Esophagus squamous epithelium (tissue), 5 donors: ENCODE measurements at regions not wholly inside any gene's neighbourhood (a gene's known extent, or its start where the extent isn't known, plus 50 kb on each side); places are given as distances from the start of the nearest gene placed in this dataset.

Source experiments
- DNase-seq: peaks from one replicate; lab custom pipeline; 2025; lab: John Stamatoyannopoulos, UW
- H3K27ac ChIP-seq, 4 donors: fragments of 200-600 bp; sonication (generic); one replicate each; pipeline ENCODE4 v1.5.1; 2016 to 2019; ENCODE audit warnings: mild to moderate bottlenecking in 1 of 4
- H3K27me3 ChIP-seq, 4 donors: fragments of 200-600 bp; sonication (generic); 1 replicate in 3 of 4; 2 replicates in 1 of 4; pipeline versions ENCODE4 v1.5.1 to v1.6.0; 2017 to 2021; ENCODE audit warnings: antibody characterized with exemption in 1 of 4
- H3K36me3 ChIP-seq, 3 donors: fragments of 200-600 bp; sonication (generic); one replicate each; pipeline ENCODE4 v1.5.1; 2016 to 2019
- H3K4me1 ChIP-seq, 3 donors: fragments of 200-600 bp; sonication (generic); one replicate each; pipeline ENCODE4 v1.5.1; 2017 to 2019
- H3K4me3 ChIP-seq, 4 donors: fragments of 200-600 bp; sonication (generic); 1 replicate in 3 of 4; 2 replicates in 1 of 4; pipeline ENCODE4 v1.5.1; 2016 to 2019; ENCODE audit warnings: mild to moderate bottlenecking in 2 of 4, moderate library complexity in 1 of 4
- H3K9me3 ChIP-seq, 3 donors: fragments of 200-600 bp; sonication (generic); one replicate each; pipeline ENCODE4 v1.5.1; 2016 to 2019
- CTCF ChIP-seq, 6 experiments: fragments of 450-650 bp in 4 of 6; fragments of 200-600 bp in 2 of 6; sonication (generic) in 2 of 6; IDR thresholded peaks; one replicate each; pipeline ENCODE4 v1.5.1; 2016 to 2019; ENCODE audit warnings: antibody characterized with exemption in 6 of 6, mild to moderate bottlenecking in 4 of 6, moderate library complexity in 4 of 6
- POLR2A ChIP-seq, 4 donors: fragments of 450-650 bp; IDR thresholded peaks; one replicate each; pipeline ENCODE4 v1.6.1; 2017; ENCODE audit warnings: antibody characterized with exemption in 4 of 4, mild to moderate bottlenecking in 4 of 4, moderate library complexity in 3 of 4
- WGBS, 2 donors: methylation state at CpG; one replicate each; pipeline ENCODE4 v1.1.5; 2018; 5-methylcytosine and 5-hydroxymethylcytosine counted together
- intact Hi-C: fragments of 100-400 bp; cut with DNase I; formaldehyde crosslinking; loops from one replicate; pipeline ENCODE4 v1.15.0; 2022
- donor health status: DM: yes; HTN: yes; CAD: no.

- Histone ChIP-seq H3K36me3 (no peaks in the 10 kb centered on the region), H3K9me3 (no peaks in the 10 kb centered on the region), H3K4me3 (no peak overlapping the region), H3K27ac (no peak overlapping the region), H3K27me3 (no peaks in the 10 kb centered on the region), H3K4me1 (no peaks in the 10 kb centered on the region)
- WGBS, 2 donors: 65 to 70% methylated on average over 2 of the region's 2 CpGs
- TF ChIP-seq POLR2A (IDR thresholded peaks at IDR 0.05) (no peak), CTCF (IDR thresholded peaks at IDR 0.05) (no peak)
- DNase-seq: no peak
- intact Hi-C loops: no loop called here
These were observed 779.3 kb upstream of the WWC1 start for GRCh38 chr5:167512111-167512510.

DNA sequence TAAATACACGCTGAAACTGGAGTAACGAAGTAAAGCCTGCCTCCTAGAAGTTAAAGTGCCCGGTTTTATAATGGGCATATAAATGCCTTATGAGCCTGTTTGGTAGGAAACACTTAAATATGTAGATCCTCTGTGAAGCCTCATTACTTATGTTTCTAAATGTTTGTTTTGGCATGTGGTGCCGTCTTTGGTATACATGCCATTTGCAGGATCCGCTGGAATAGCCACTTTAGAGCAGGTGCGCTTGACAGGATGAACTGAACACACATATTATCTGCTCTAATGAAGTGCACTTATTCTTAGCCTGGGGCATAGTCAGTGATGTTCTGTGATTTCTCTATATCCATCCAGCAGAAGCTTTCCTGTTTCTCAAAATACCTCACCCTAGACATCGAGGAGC, 778.1 kb upstream of the WWC1 start:
- no peaks in the 10 kb centered on the region for H3K9me3 ChIP-seq
- TF ChIP-seq POLR2A (IDR thresholded peaks at IDR 0.05): no peak
- TF ChIP-seq CTCF (IDR thresholded peaks at IDR 0.05): no peak
- H3K4me1 ChIP-seq: no peaks in the 10 kb centered on the region
- H3K27me3 ChIP-seq: no peaks in the 10 kb centered on the region
- WGBS, 2 donors: 64 to 65% methylated on average over 7 of the region's 7 CpGs
- H3K4me3 ChIP-seq: no peak overlapping the region
- intact Hi-C loops: no loop called here
- no peaks in the 10 kb centered on the region for H3K36me3 ChIP-seq
- no peak for DNase-seq
- H3K27ac ChIP-seq: no peak overlapping the region

GRCh38 chr5:167514461-167514860, 777.0 kb upstream of the WWC1 start:
- TF ChIP-seq CTCF (IDR thresholded peaks at IDR 0.05): no peak
- TF ChIP-seq POLR2A (IDR thresholded peaks at IDR 0.05): no peak
- Histone ChIP-seq H3K4me3 (no peak overlapping the region), H3K27ac (no peak overlapping the region), H3K27me3 (no peaks in the 10 kb centered on the region), H3K36me3 (no peaks in the 10 kb centered on the region), H3K9me3 (no peaks in the 10 kb centered on the region), H3K4me1 (no peaks in the 10 kb centered on the region)
- 77 to 80% methylated on average over 2 of the region's 2 CpGs for WGBS, 2 donors
- no peak for DNase-seq
- intact Hi-C loops: no loop called here

DNA sequence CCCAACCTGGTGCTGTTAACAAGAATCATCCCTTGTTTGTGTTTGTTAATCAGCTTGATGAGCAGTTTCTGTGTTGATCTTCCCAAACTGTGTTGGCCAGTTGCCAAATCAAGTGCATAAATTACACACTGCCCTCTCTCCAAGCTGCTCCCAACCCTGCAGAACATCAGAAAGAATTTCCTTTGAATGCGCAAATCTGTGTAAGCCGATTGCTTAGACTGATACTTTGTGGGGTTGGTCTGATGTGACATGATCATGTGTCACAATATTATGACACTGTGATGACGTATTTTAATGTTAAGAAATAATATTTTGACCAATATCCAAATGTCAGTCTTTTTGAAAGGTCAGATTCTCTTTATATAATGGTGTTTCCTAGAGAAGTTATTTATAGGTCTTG, 766.4 kb upstream of the WWC1 start:
- Histone ChIP-seq H3K27ac (no peak overlapping the region), H3K36me3 (no peaks in the 10 kb centered on the region), H3K9me3 (no peaks in the 10 kb centered on the region), H3K27me3 (no peaks in the 10 kb centered on the region), H3K4me1 (no peaks in the 10 kb centered on the region), H3K4me3 (no peak overlapping the region)
- intact Hi-C loops: no loop called here
- TF ChIP-seq CTCF (IDR thresholded peaks at IDR 0.05) (no peak), POLR2A (IDR thresholded peaks at IDR 0.05) (no peak)
- no peak for DNase-seq
- WGBS, 2 donors: 58 to 60% methylated on average over 3 of the region's 3 CpGs

GRCh38 chr5:167528651-167529050, 762.8 kb upstream of the WWC1 start:
- Histone ChIP-seq H3K4me1 (no peaks in the 10 kb centered on the region), H3K4me3 (no peak overlapping the region), H3K9me3 (no peaks in the 10 kb centered on the region), H3K27ac (no peak overlapping the region), H3K36me3 (no peaks in the 10 kb centered on the region), H3K27me3 (no peaks in the 10 kb centered on the region)
- intact Hi-C loops: no loop called here
- TF ChIP-seq CTCF (IDR thresholded peaks at IDR 0.05) (no peak), POLR2A (IDR thresholded peaks at IDR 0.05) (no peak)
- 78 to 79% methylated on average over 6 of the region's 6 CpGs for WGBS, 2 donors
- DNase-seq: no peak
